HG03575 (cell line): ENCODE measurements at regions not wholly inside any gene's neighbourhood (a gene's known extent, or its start where the extent isn't known, plus 50 kb on each side); places are given as distances from the start of the nearest gene placed in this dataset.

Source experiments
- ATAC-seq: cut with Tn5 transposase; IDR thresholded peaks from one replicate; pipeline ENCODE4 v1.9.1; 2021; ENCODE audit not compliant: unreplicated experiment, insufficient number of reproducible peaks, low FRiP score; ENCODE audit errors: extremely low read depth

DNA sequence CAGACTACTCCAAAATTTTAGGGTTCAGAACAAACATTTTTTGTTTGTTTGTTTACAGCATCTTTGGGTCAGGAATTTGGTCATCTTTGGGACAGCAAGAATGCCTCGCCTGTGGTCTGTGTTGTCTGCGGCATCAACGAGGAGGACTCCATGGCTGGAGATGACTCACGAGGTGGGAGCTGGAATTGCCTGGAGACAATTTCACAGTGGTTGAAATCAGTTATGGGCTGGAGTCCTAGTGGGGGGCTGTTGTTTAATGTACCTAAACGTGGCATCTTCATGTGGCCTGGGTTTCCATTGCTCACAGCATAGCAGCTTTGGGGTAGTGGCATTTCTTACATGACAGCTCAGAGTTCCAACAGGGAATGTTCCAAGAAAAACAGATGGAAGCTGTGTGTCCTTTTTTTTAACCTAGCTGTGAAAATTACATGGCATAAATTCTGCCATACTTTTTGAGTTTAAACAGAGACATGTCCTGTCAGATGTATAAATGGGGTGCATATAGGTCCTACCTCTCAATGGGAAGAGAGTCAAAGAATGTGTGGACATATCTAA lies 507.3 kb upstream of the CBLB start:
- no peak for ATAC-seq

DNA sequence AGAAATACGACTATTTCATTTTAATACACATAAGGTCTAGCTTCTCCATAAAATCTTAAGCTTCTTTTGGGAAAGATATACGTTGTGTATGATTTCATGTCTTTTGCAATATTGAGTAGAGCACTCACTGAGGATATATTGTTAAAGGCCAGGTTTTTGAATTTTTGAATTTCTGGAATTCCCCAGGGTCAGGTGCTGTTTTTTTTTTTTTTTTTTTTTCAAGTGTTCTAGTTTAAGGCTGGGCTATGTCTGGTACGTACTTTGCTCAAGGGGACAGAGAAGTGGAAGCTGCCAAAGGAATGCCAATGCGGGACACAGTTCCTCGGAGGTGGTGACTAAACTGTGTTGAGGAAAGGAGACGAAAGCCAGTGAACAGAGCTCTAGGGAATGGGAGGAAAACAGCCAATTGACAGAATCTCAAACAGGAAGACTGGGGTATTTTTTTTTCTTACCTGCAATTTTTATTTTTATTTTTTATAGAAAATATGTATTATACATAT lies 510.5 kb upstream of the CBLB start:
- ATAC-seq, result no peak

DNA sequence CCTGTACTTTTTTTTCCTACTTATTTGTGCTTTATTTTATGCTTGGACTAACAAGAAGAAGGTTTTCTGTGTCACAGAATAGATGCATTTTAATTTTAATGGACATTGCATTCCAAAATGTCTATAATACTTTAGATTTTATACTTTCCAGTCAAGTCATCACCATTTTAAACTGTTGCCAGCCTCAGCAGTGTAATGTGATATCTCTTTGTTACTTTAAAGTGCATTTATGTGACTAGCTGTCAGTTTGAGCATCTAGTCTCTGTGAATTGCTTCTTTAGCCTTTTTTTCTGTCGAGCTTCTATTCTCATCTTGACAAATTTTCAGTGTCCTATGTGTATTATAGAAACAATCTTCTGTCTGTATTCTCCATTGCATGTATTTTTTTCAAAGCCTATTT lies 511.4 kb upstream of the CBLB start:
- no peak for ATAC-seq

DNA sequence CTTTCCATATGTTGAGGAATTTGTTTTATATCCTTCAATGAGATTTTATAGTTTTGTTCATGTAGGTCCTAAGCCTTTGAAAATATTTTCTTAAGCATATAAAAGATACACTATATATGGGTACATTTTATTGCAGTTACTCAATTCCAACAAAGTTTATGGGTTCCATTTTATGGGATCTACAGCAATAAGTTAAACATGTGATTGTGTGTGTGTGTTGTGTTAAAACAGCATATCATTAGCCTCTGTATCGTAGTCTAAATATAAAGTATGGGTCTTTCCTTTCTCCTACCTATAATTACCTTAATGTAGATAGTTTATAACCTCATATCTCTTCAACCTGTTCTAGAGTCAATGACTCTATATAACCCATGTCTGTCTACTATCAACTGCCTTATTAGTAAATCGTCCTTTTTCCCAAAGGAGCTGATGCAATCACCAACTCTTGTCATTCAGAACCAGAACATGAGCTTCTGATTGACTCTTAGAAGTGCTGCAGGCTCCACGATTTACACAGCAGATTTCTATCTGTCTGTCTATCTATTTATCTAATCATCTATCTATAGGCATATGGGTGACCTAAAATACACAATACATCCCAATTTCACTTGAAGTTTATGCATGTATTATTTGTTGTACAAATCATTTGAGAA lies 512.6 kb upstream of the CBLB start:
- no peak for ATAC-seq

DNA sequence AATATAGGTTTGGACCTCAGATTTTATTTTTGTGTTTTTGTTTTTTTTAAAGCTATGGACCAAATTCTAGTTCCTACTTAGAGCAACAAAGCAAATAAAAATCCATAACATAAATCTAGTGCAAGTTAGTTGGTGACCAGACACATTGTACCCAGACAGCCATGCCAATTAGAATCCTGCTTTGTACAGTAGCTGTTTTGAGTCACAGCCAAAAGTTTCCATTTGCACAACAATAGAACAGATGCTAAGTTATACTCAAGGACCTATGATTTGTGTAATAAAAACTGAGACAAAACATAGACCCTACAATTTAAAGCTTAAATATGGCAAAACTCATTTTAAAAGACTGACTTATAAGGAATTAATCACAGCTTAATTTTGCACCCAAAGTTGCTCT lies 513.1 kb upstream of the CBLB start:
- ATAC-seq, result no peak

DNA sequence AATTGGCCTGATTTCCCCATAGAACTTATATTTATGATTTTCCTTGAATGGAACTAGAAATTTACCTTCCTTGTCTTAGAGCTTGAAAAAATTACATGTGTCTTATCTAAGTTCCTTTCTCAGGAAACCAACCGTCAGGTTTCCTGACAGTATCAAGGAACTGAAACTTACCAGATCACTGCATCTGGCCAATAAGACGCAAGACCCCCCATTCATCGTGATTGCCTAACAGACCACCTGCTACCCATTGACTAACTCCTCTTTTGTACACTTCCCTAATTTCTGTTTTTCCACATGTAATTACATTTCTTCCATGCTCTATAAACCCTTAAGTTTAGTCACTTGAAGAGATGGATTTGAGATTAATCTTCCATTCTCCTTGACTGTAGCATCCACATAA lies 517.2 kb upstream of the CBLB start:
- no peak for ATAC-seq

DNA sequence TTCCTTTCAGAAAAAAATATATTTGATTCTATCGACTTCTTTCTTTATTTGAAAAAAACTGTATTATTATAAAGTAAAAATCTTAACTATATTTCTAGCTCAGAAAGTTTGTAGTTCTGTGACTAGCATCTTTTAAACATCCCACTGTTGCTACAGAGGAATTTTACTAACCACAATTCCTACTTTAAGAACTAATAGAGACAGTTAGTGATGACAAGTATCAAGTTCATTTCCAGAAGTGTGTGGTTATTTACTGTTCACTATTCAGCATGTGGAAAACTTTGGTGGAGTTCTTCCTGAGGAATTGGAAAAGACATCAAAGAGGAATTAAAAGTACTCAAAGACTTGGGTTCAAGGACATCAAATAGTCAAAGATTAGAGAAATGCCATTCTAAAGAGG lies 524.1 kb upstream of the CBLB start:
- ATAC-seq, result no peak

DNA sequence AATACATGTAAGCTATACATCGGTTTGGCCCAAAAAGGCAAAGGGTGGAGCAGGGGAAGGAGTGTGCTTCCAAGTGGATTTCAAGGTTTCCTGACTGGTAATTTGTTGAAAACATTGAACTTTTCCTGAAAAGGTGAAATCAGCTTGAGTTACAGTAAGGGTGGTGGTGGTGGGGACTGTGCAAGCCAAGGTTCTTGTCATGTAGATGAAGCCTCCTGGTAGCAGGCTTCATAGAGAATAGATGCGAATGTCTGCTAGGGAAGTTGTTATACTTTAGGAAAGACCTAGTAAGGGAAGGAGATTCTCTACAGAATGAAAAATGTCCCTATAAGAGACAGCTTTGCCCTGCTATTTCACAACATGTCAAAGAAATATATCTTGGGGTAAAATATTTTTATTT lies 528.2 kb upstream of the CBLB start:
- ATAC-seq, result no peak

DNA sequence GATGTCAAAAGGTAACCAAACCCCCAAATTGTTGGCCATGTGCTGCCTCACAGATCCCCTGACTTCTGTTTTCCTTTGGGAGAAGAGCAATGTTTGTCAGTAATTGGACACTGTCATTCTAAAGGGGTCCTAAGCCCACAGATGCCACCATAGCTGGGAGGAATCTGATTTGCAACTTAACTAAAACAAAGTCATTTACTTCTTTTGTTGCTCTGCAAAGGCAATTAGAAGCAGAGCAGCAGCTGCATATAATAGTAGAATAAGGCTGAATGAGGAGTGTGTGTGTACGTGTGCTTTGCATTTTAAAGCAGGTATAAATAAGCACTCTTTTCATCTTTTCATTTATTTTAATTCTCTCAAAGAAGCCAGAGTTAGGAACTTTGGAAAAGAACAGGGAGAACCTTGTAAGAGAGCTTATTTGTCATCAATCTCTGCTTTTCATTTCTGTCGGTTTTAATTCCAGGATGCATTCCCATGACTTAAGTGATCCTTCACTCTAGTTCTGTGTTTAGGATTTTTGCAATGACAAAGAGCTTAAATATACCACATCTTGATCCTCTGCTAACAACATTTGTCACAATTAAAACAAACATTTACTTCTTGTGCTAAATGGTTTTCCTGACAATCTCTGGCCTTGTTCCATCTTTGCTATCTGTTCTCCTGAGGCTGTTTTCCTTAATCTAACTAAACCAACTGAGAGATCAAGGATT lies 530.2 kb upstream of the CBLB start:
- no peak for ATAC-seq

DNA sequence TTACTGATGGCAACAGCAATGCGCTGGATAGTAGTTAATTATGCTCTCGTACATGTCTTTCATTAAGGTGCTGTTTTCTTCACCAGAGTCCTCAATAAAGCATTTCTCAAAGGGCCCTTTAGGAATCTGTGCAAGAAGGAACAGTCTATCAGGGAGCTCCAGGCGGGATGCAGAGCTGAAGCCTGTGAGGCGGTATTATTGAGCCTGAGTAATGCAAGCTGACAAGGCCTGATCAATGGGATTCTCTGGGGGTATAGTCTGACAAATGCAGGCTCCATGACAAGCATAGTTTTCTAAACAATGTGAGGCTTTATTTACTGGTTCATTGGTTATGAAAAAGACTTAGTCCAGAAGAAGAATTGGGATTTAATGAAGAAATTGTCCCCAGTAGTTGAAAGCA lies 530.9 kb upstream of the CBLB start:
- no peak for ATAC-seq

DNA sequence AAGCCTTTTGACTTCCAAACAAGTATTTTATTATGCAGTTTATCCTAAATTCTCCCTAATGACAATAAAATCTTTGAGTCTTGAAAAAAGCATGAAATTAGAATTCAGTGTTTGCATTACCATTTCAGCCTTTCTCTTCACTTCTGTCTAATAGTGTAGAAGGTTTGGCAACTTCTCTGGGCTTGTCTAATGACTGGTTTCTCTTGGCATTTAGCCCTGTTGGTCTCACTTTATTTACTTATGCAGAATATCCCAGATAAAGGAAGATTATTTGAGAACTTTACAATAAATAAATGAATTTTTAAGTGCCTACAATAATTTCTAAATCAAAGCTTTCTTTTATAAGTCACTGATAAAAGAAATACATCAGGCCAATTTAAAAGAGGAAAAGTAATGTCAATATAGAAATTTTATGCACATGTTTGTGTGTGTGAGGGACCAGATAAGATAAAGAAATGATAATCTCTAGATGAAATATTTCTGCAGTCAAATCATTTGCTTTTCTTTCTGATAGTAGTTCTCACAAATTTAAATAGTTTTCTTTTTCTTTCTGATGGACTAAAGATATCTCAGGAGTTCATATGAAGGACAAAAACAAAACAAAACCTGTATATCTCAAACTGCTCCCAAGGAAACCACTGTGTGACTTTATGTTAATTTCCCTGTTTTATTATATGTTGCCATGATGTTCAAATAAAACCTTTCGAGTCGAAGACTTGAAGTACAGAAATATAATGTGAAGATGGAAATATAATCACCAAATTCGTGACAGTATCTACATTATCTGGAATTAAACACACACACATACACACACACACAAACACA lies 533.1 kb upstream of the CBLB start:
- no peak for ATAC-seq

DNA sequence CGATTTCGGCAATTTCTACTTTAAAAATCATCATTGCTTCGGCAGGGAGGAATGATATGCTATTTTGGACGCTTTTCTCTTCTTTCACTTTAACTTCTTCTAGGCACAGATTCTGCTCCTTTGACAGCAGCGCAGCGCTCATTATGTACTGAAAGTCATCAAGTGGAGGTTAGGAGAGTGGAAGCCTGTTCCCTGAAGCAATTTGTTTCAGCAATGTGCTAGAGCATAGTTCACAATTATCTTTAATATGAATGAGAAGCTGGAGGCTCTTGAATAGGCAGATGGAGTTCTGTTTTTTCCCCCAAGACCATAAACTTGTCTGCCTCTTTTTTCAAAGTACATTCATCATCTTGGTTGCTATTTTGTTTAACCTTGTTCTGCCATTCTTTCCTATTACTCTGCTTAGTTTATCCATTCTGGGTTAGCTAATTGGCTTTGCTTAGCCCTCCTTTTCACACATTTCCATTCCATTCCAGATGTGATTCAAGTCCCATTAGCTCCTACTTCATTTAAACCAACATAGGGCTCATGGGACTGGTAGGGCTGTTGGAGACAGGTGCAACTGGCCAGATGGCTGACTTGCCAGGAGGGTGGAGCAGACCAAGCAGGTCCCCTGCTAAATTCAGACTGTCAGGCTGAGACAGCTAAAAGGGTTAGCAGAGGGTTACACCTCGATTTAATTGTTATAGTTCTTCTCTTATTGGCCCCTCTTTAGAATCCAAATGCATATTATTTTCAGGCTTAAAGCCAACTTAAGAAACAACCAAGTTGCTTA lies 534.7 kb upstream of the CBLB start:
- ATAC-seq, result no peak

DNA sequence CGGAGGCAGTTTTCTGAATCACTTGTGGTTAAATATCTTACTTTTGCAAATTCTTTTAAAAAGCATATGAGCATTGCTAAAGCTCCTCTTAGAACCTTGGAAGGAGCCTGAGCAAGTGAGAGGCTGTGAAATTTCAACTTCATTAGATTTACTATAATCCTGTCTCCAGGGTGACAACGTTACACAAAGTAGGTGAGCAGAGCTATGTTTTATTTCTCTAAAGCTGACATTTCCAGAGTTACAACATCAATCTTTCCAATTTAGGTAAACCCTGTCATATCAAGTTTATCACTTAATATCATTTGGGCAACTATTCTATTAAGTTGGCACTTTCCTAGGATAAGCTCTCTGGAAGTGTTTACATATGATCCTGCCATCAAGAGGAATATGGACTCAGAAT lies 544.9 kb upstream of the CBLB start:
- ATAC-seq, result no peak

DNA sequence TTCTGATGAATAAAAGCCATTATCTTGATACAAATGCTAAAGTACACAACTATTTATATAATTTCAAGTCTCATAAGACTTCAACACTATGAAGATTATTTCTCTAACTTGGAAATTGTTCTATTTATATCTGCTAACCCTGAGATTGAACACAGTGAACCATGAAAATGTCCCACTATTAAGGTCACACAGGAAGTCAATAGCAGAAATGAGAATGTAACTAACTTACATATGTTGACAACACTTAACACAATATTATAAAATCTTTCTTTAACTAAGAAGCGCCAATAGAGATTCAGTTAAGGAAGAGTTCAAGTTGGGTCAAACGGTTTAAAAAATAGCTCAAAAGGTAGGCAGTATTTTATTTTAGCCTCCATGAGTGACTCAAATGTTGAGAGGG lies 551.8 kb upstream of the CBLB start:
- ATAC-seq, result no peak

DNA sequence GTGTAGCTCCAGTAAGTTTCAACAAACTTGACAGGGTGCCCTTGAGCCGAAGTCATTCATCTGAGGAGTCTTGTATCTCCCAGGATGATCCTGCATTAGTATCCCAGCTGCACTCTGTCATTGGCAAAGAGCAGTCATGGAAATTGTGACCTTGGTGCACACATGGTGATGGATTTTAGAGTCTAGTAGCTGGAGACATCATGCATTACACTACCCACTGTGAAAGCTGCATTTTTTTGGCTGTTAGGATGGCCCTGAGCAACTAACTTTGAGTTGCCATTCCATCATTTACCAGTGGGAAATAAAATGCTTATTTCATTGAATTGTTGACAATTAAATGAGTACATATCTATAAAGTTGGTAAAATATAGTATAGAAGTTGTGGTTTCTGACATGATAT lies 552.6 kb upstream of the CBLB start:
- ATAC-seq, result no peak

DNA sequence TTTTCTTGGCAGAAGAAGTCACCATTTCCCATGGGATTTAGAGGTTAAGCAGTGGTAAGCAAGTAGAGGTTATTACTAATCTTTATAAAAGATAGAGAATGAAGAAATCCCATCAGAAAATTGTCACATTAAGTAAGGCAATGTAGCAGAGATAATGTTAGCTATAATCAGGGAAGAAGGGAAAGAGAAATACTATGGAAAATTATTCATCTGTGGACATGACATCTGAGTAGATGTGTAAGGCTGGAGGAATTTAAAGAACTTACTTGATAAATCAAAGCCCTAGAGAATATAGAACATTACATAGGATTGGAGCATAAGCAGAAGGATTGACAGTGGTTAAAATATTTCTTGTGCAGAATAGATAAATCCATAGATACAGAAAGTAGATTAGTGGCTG lies 553.1 kb upstream of the CBLB start:
- no peak for ATAC-seq

DNA sequence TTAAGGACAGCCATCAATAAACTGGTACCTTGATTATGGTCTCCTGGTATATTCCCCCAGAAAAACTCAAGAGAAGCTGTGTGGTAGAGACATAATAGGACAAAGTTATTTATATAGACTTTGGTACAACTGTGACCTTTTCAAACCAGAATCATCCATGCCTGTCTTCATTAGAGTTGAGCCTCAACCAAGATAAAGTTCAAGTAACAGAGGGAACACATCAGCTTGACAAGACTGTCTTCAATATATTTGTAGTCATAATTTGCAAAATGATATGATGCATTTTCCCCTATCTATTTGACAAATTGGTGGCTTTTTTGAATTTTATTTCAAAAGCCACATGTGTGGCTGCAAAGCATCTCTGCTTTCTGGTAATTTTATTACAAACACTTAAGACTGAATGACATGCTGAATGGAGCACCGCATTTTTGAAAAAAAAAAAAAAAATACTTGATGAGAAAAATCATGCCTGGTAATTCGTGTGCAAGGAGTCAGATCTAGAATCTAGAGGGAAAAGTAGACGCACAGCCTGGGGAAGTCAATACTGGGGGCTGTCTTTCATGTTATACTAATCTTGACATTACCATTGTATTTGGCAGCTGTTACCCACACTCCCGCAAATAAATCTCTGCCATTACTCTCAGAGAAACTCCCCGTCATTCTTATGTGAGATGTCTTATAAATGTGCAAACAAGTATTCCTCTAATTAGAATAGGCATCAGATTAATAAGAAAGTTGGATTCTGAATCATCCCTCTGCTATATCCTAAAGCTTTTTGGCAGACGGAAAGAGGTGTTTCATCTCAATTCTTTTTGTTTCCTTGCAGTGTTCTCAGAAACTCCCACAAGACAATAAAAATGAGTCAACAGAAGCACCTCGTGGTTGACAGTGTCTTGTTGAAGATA lies 554.8 kb upstream of the CBLB start:
- no peak for ATAC-seq

DNA sequence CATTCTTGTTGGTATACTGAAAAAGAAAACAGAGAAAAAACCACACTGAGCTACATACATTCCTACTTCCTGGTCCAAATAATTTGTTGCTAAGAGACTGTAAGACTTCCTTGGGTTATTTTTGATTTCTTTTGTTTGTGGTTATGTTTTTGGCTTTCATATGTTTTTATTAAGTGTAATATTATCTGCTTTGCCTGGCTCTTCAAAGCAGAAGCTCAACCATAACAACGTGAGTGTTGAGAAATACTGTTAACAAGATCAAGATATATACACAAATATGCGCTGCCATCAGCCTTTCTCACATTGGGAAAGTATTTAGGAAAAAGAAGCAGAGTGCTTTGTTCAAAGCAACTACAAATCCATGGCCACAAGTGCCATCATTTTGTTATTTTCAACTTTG lies 556.2 kb upstream of the CBLB start:
- no peak for ATAC-seq
